Activated naive CD4-positive, alpha-beta T cell treated with anti-CD3 and anti-CD28 coated beads for 36 hours (primary cell): ENCODE measurements at regions not wholly inside any gene's neighbourhood (a gene's known extent, or its start where the extent isn't known, plus 50 kb on each side); places are given as distances from the start of the nearest gene placed in this dataset.

Source experiments
- CTCF ChIA-PET: fragments of 350-600 bp; sonication (Branson Sonifier 250); formaldehyde crosslinking; loops from one replicate; lab custom pipeline; 2021; ENCODE audit warnings: antibody characterized with exemption; lab: Charles Lee
- DNase-seq: peaks from one replicate; pipeline ENCODE4 v3.0.0-alpha.2; 2020
- H3K27ac Mint-ChIP-seq: one replicate; pipeline ENCODE4 v1.8.0; 2021; ENCODE audit warnings: mild to moderate bottlenecking, mixed read lengths
- H3K27me3 Mint-ChIP-seq: one replicate; pipeline ENCODE4 v1.8.0; 2021; ENCODE audit warnings: low read depth, mixed read lengths
- H3K36me3 Mint-ChIP-seq: one replicate; pipeline ENCODE4 v1.8.0; 2021; ENCODE audit warnings: low read depth, mixed read lengths
- H3K4me1 Mint-ChIP-seq: one replicate; pipeline ENCODE4 v1.8.0; 2021; ENCODE audit warnings: low read depth, mixed read lengths
- H3K4me3 Mint-ChIP-seq: one replicate; pipeline ENCODE4 v1.8.0; 2021; ENCODE audit warnings: mild to moderate bottlenecking, moderate library complexity, mixed read lengths
- H3K9me3 Mint-ChIP-seq: one replicate; pipeline ENCODE4 v1.8.0; 2021; ENCODE audit warnings: mixed read lengths
- intact Hi-C: fragments of 100-400 bp; cut with micrococcal nuclease; formaldehyde crosslinking; loops from one replicate; pipeline ENCODE4 v1.15.1; 2023

DNA sequence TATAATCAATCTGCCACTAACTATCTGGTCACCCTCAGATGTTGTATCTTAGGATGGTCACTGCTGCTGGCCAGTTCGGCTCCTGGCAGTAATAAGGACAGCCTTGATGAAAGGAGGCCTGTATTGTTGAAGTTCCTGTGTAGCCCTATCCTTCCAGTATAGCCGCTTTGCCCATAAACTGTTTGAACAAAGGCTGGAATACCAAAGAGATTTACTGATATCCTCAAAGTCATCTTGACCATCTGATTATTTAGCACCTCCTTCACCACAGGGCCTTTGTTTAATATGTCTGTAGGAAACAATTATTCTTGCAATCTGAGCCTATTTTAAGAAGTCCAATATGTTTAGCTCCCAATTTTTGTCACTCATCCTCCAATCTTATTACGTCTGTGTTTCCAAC is 77.7 kb downstream of the HYCC1 start:
- Mint-ChIP-seq H3K27ac (no peak overlapping the region), H3K9me3 (no peaks in the 10 kb centered on the region), H3K4me1 (no peaks in the 10 kb centered on the region), H3K36me3 (peaks cover 3% of the 10 kb centered on the region), H3K27me3 (peaks cover 4% of the 10 kb centered on the region), H3K4me3 (no peak overlapping the region)
- CTCF ChIA-PET = no interaction called here
- intact Hi-C loops = no loop called here
- DNase-seq = no peak

DNA sequence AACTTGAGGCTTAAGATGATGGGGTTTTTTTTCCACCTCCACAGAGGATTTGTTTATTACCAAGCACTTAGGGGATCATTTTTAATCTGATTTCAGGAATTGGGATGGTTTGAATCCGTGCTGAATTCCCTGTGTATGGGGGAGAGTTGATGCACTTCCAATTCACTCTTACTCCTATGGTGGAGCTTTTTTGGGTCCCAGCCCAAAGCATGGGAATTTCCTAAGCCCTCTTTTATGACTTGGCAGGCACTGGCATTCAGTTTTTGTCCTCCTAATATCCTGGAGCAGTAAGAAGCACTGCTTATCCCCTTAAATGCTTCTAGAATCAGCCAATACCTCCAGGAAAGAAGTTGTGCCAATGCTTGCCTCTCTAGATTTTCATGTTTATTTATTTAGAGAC is 78.7 kb downstream of the HYCC1 start:
- CTCF ChIA-PET = interaction anchor here (0.6 kb wide), 1 partner anchor 36 kb away, joined by 3 read pairs; no protein-coding TSS in a partner anchor
- intact Hi-C loops = no loop called here
- no peak for DNase-seq
- no peak overlapping the region for H3K4me3 Mint-ChIP-seq
- H3K27me3 Mint-ChIP-seq = peaks cover 4% of the 10 kb centered on the region
- H3K27ac Mint-ChIP-seq = no peak overlapping the region
- H3K4me1 Mint-ChIP-seq = no peaks in the 10 kb centered on the region
- no peaks in the 10 kb centered on the region for H3K9me3 Mint-ChIP-seq
- H3K36me3 Mint-ChIP-seq = no peaks in the 10 kb centered on the region

DNA sequence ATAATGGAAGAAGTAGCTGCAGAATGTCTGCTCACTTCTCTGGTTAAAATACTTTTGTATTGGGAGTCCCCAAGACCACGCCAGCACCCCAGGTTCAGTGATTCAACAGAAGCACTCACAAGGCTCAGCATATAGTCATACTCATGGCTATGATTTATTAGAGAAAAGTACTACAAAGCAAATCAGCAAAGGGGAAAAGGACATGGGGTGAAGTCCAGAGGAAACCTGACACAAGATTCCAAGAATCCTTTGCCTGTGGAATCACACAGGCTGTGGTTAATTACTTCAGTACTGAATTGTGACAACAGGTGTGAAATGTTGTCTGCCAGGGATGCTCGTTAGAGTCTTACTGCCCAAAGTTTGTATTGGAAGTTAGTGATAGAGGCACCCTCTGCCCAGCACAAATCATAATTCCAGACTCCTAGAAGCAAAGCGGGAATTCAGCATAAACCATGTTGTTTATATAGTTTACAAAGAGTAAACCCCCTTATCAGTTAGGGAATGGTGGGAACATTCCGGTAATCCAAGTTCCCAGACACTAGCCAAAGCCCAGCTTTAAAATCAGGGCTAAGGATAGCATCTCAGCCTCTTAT is 79.4 kb downstream of the HYCC1 start:
- no peak overlapping the region for H3K4me3 Mint-ChIP-seq
- CTCF ChIA-PET = interaction anchor here (0.6 kb wide), 1 partner anchor 37 kb away, joined by 3 read pairs; no protein-coding TSS in a partner anchor
- no peaks in the 10 kb centered on the region for H3K36me3 Mint-ChIP-seq
- H3K27me3 Mint-ChIP-seq = peaks cover 4% of the 10 kb centered on the region
- H3K4me1 Mint-ChIP-seq = no peaks in the 10 kb centered on the region
- H3K9me3 Mint-ChIP-seq = no peaks in the 10 kb centered on the region
- DNase-seq = no peak
- intact Hi-C loops = no loop called here
- H3K27ac Mint-ChIP-seq = no peak overlapping the region

GRCh38 chr7:22934023-22934422 is 79.9 kb downstream of the HYCC1 start:
- no peaks in the 10 kb centered on the region for H3K9me3 Mint-ChIP-seq
- H3K4me3 Mint-ChIP-seq = no peak overlapping the region
- no peaks in the 10 kb centered on the region for H3K36me3 Mint-ChIP-seq

DNA sequence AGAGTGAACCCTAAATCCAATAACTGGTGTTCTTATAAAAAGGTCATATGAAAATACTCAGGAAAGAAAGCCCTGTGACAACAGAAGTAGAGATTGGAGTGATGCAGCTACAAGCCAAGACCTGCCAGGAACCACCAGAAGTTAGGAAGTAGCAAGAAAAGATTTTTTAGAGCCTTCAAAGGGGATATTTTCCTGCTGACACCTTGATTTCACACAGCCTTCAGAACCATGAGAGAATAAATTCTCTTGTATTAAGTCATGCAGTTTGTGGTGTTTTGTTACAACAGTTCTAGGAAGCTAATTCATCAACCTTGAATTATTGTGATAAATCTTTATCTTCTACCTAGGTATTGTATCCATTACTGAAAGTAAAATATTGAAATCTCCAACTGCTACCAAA is 81.0 kb downstream of the HYCC1 start:
- CTCF ChIA-PET = no interaction called here
- H3K4me1 Mint-ChIP-seq = no peaks in the 10 kb centered on the region
- H3K9me3 Mint-ChIP-seq = no peaks in the 10 kb centered on the region
- H3K27me3 Mint-ChIP-seq = peaks cover 4% of the 10 kb centered on the region
- no peak for DNase-seq
- H3K36me3 Mint-ChIP-seq = no peaks in the 10 kb centered on the region
- intact Hi-C loops = loop anchor here (2.0 kb wide), 1 partner anchor 122 kb away; no protein-coding TSS in a partner anchor
- H3K4me3 Mint-ChIP-seq = no peak overlapping the region
- no peak overlapping the region for H3K27ac Mint-ChIP-seq

More at GRCh38 chr7:22934023-22934422, 79.9 kb downstream of the HYCC1 start:
- H3K4me1 Mint-ChIP-seq = no peaks in the 10 kb centered on the region
- no peak overlapping the region for H3K27ac Mint-ChIP-seq
- intact Hi-C loops = no loop called here
- H3K27me3 Mint-ChIP-seq = peaks cover 4% of the 10 kb centered on the region
- DNase-seq = no peak
- CTCF ChIA-PET = no interaction called here

GRCh38 chr7:22931011-22931410 is 82.9 kb downstream of the HYCC1 start:
- CTCF ChIA-PET = no interaction called here
- intact Hi-C loops = no loop called here

GRCh38 chr7:22922307-22922706 is 91.6 kb downstream of the HYCC1 start:
- no peaks in the 10 kb centered on the region for H3K9me3 Mint-ChIP-seq
- DNase-seq = no peak
- H3K27me3 Mint-ChIP-seq = no peaks in the 10 kb centered on the region
- CTCF ChIA-PET = no interaction called here
- no peak overlapping the region for H3K27ac Mint-ChIP-seq
- intact Hi-C loops = no loop called here
- peaks cover 3% of the 10 kb centered on the region for H3K36me3 Mint-ChIP-seq
- H3K4me3 Mint-ChIP-seq = no peak overlapping the region
- H3K4me1 Mint-ChIP-seq = no peaks in the 10 kb centered on the region

More at GRCh38 chr7:22931011-22931410, 82.9 kb downstream of the HYCC1 start:
- no peak overlapping the region for H3K27ac Mint-ChIP-seq
- H3K27me3 Mint-ChIP-seq = peaks cover 4% of the 10 kb centered on the region
- no peaks in the 10 kb centered on the region for H3K9me3 Mint-ChIP-seq
- no peak overlapping the region for H3K4me3 Mint-ChIP-seq
- H3K4me1 Mint-ChIP-seq = no peaks in the 10 kb centered on the region
- DNase-seq = no peak
- H3K36me3 Mint-ChIP-seq = no peaks in the 10 kb centered on the region

DNA sequence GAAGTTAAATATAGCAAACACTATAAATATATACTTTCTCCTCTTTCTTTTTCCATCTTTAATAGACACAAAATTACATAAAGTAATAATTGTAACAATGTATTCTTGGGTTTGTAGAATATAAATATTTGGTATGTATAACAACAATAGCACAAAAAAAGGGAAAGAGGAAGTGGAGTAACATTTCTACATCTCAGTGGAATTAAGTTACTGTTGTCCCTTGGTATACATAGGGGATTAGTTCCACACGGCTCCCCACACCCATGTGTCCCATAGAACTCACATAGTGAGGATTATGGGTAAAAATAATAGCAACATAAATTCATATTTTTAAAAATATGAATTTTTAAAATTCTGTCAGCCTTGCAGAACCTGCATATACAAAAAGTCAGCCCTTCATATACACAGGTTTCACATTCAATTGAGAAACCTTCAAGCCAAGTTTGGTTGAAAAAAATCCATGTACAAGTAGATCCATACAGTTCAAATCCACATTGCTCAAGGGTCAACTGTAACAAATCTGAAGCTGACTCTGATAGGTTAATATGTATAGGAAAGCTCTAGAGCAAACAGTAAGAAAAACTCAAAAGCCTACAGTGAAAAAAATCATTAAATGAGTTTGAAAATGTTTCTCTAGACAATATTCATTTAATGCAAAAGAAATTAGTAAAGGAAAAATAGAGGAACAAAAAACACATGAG is 92.4 kb downstream of the HYCC1 start:
- Mint-ChIP-seq H3K36me3 (peaks cover 3% of the 10 kb centered on the region), H3K4me1 (no peaks in the 10 kb centered on the region), H3K4me3 (no peak overlapping the region), H3K27ac (no peak overlapping the region), H3K27me3 (no peaks in the 10 kb centered on the region), H3K9me3 (no peaks in the 10 kb centered on the region)
- CTCF ChIA-PET = no interaction called here
- DNase-seq = no peak
- intact Hi-C loops = no loop called here

DNA sequence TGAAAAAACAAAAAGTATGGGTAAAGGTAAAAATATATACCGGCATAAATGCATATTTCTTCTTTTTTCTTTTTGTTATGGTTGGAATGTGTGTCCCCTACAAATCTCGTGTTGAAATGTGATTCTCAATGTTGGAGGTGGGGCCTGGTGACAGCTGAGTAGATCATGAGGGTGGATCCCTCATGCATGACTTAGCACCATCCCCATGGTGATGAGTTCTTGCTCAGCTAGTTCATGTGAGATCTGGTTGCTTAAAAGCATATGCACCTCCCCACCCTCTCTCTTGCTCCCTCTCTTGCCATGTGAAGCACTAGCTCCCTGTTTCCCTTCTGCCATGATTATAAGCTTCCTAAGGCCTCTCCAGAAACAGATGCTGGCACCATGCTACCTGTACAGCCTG is 93.3 kb downstream of the HYCC1 start:
- CTCF ChIA-PET = no interaction called here
- Mint-ChIP-seq H3K36me3 (peaks cover 3% of the 10 kb centered on the region), H3K27me3 (no peaks in the 10 kb centered on the region), H3K4me1 (no peaks in the 10 kb centered on the region), H3K4me3 (no peak overlapping the region), H3K27ac (no peak overlapping the region), H3K9me3 (no peaks in the 10 kb centered on the region)
- intact Hi-C loops = no loop called here
- no peak for DNase-seq

- H3K27me3 Mint-ChIP-seq = peaks cover 2% of the 10 kb centered on the region
- no peak overlapping the region for H3K27ac Mint-ChIP-seq
- CTCF ChIA-PET = interaction anchor here (1.5 kb wide), 1 partner anchor 16 kb away, joined by 3 read pairs; no protein-coding TSS in a partner anchor
- H3K4me1 Mint-ChIP-seq = no peaks in the 10 kb centered on the region
- H3K36me3 Mint-ChIP-seq = peaks cover 5% of the 10 kb centered on the region
- no peak for DNase-seq
- H3K9me3 Mint-ChIP-seq = peaks cover 6% of the 10 kb centered on the region
- intact Hi-C loops = no loop called here
- no peak overlapping the region for H3K4me3 Mint-ChIP-seq
These were observed 90.5 kb upstream of the TOMM7 start for GRCh38 chr7:22913158-22913557.

DNA sequence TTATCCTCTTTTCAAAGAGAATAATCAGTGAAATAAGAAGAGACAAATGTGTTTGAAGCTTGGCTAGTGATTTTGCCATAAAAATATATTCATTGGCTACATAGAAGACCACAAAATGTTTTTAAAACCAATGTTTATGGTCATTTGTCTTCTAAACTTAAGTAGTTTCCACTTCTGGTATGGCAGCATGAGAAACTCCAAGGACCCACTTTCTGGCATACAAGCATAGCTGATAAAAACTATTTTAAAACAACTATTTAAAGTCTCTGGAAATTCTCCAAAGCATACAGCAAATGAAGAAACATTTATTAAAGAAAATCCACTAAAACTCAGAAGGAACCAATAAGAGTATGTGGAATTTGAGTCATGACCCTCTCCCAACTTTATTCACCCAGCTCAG is 89.2 kb upstream of the TOMM7 start:
- H3K4me1 Mint-ChIP-seq = no peaks in the 10 kb centered on the region

DNA sequence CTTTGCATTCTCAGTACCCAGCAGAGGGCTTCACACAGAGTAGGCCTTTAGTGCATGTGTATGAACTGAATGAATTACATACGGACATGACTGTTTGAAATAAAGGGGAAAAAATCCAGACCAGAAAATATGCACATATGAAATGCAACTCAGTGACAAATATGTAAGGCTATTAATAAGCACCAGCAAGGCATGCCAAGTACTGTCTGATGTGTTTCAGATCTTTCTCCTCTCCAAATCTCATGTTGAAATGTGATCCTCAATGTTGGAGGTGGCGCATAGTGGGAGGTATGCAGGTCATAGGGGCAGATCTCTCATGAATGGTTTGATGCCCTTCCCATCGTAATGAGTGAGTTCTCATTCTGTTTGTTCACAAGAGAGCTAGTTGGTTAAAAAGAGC is 87.3 kb upstream of the TOMM7 start:
- CTCF ChIA-PET = no interaction called here
- H3K4me1 Mint-ChIP-seq = no peaks in the 10 kb centered on the region
- DNase-seq = no peak

More for the DNA sequence above, 89.2 kb upstream of the TOMM7 start:
- Mint-ChIP-seq H3K27me3 (peaks cover 2% of the 10 kb centered on the region), H3K4me3 (no peak overlapping the region), H3K36me3 (peaks cover 5% of the 10 kb centered on the region), H3K27ac (no peak overlapping the region), H3K9me3 (peaks cover 6% of the 10 kb centered on the region)
- no peak for DNase-seq
- intact Hi-C loops = no loop called here
- CTCF ChIA-PET = interaction anchor here (0.6 to 1.0 kb wide), 3 partner anchors 41 to 801 kb away, joined by 3 read pairs; no protein-coding TSS in a partner anchor

GRCh38 chr7:22907805-22908204 is 85.2 kb upstream of the TOMM7 start:
- Mint-ChIP-seq H3K27me3 (no peaks in the 10 kb centered on the region), H3K27ac (no peak overlapping the region), H3K9me3 (no peaks in the 10 kb centered on the region), H3K4me1 (no peaks in the 10 kb centered on the region), H3K4me3 (no peak overlapping the region), H3K36me3 (no peaks in the 10 kb centered on the region)
- intact Hi-C loops = no loop called here
- no peak for DNase-seq
- CTCF ChIA-PET = interaction anchor here (1.1 kb wide), 1 partner anchor 22 kb away, joined by 3 read pairs; no protein-coding TSS in a partner anchor

More for the DNA sequence above, 87.3 kb upstream of the TOMM7 start:
- Mint-ChIP-seq H3K9me3 (peaks cover 5% of the 10 kb centered on the region), H3K27ac (no peak overlapping the region), H3K36me3 (peaks cover 4% of the 10 kb centered on the region), H3K4me3 (no peak overlapping the region), H3K27me3 (peaks cover 2% of the 10 kb centered on the region)
- intact Hi-C loops = no loop called here
